ENCODE measurements at regions not wholly inside any gene's neighbourhood (a gene's known extent, or its start where the extent isn't known, plus 50 kb on each side); places are given as distances from the start of the nearest gene placed in this dataset.

GRCh38 chr20:19816386-19816785, 58.3 kb downstream of the RIN2 start (continued):
- TF ChIP-seq ZBTB8A (tag by site-specific recombination; IDR thresholded peaks at IDR 0.05) (no peak), BCL11B (tag by site-specific recombination; IDR thresholded peaks at IDR 0.05; ENCODE audit: low read depth) (no peak), ZNF423 (tag by site-specific recombination; IDR thresholded peaks at IDR 0.05) (no peak)

GRCh38 chr20:19817017-19817416, 59.0 kb downstream of the RIN2 start:
- H3K4me1 ChIP-seq (ENCODE audit: control insufficient read depth, insufficient read depth, low read length) = peaks cover 3% of the 10 kb centered on the region
- CTCF ChIA-PET = no interaction called here
- H3K27ac ChIP-seq (ENCODE audit: extremely low read depth, low read depth, low read length) = no peak overlapping the region
- POLR2A ChIA-PET = no interaction called here
- no peak overlapping the region for H3K4me3 ChIP-seq (ENCODE audit: low read depth, low read length)
- no peaks in the 10 kb centered on the region for H3K36me3 ChIP-seq (ENCODE audit: control insufficient read depth in 2 of 2, insufficient read depth in 1 of 2, low read length in 2 of 2)
- TF ChIP-seq KLF8 (tag by site-specific recombination; IDR thresholded peaks at IDR 0.05) (no peak), KLF1 (tag by site-specific recombination; IDR thresholded peaks at IDR 0.05) (no peak), CTCF (tag by site-specific recombination; IDR thresholded peaks at IDR 0.05) (no peak), ZNF544 (tag by site-specific recombination; IDR thresholded peaks at IDR 0.05) (no peak), ZNF202 (tag by site-specific recombination; IDR thresholded peaks at IDR 0.05; ENCODE audit: borderline replicate concordance) (no peak), TRIM28 (IDR thresholded peaks at IDR 0.05; ENCODE audit: borderline replicate concordance, low read length) (no peak), ZNF449 (tag by site-specific recombination; IDR thresholded peaks at IDR 0.05) (no peak), ZNF423 (tag by site-specific recombination; IDR thresholded peaks at IDR 0.05) (no peak), ZXDB (tag by site-specific recombination; IDR thresholded peaks at IDR 0.05) (no peak), ZNF214 (tag by site-specific recombination; IDR thresholded peaks at IDR 0.05; ENCODE audit: borderline replicate concordance) (no peak), GFI1B (tag by site-specific recombination; IDR thresholded peaks at IDR 0.05) (no peak), ZNF596 (tag by site-specific recombination; IDR thresholded peaks at IDR 0.05) (no peak), ZNF280D (tag by site-specific recombination; IDR thresholded peaks at IDR 0.05) (no peak), ZNF670 (tag by site-specific recombination; IDR thresholded peaks at IDR 0.05; ENCODE audit: low read depth) (no peak), ZNF19 (tag by site-specific recombination; IDR thresholded peaks at IDR 0.05; ENCODE audit: low read depth) (no peak), KLF16 (tag by site-specific recombination; IDR thresholded peaks at IDR 0.05) (no peak)
- no peaks in the 10 kb centered on the region for H3K9me3 ChIP-seq (ENCODE audit: control insufficient read depth, insufficient read depth, low read depth, low read length)

- H3K27ac ChIP-seq (ENCODE audit: extremely low read depth, low read depth, low read length) = no peak overlapping the region
- ChIA-PET CTCF (interaction anchor here (0.6 to 1.6 kb wide), 2 partner anchors 9 to 48 kb away, joined by 4 to 7 read pairs; no protein-coding TSS in a partner anchor), POLR2A (no interaction called here)
- H3K4me3 ChIP-seq (ENCODE audit: low read depth, low read length) = no peak overlapping the region
- no peaks in the 10 kb centered on the region for H3K9me3 ChIP-seq (ENCODE audit: control insufficient read depth, insufficient read depth, low read depth, low read length)
- H3K36me3 ChIP-seq (ENCODE audit: control insufficient read depth in 2 of 2, insufficient read depth in 1 of 2, low read length in 2 of 2) = no peaks in the 10 kb centered on the region
- H3K4me1 ChIP-seq (ENCODE audit: control insufficient read depth, insufficient read depth, low read length) = peaks cover 3% of the 10 kb centered on the region
- TF ChIP-seq HOXC10 (CRISPR knock-in tag; IDR thresholded peaks at IDR 0.05) (no peak), RBAK (tag by site-specific recombination; IDR thresholded peaks at IDR 0.05) (no peak), ZNF202 (tag by site-specific recombination; IDR thresholded peaks at IDR 0.05; ENCODE audit: borderline replicate concordance) (no peak), TSHZ1 (tag by site-specific recombination; IDR thresholded peaks at IDR 0.05; ENCODE audit: borderline replicate concordance) (no peak), ZNF175 (tag by site-specific recombination; IDR thresholded peaks at IDR 0.05) (no peak), ZNF488 (tag by site-specific recombination; IDR thresholded peaks at IDR 0.05) (no peak)
Observed at GRCh38 chr20:19819149-19819548, 61.1 kb downstream of the RIN2 start.

Data from HEK293 (cell line).